ENCODE measurements at regions not wholly inside any gene's neighbourhood (a gene's known extent, or its start where the extent isn't known, plus 50 kb on each side); places are given as distances from the start of the nearest gene placed in this dataset.

DNA sequence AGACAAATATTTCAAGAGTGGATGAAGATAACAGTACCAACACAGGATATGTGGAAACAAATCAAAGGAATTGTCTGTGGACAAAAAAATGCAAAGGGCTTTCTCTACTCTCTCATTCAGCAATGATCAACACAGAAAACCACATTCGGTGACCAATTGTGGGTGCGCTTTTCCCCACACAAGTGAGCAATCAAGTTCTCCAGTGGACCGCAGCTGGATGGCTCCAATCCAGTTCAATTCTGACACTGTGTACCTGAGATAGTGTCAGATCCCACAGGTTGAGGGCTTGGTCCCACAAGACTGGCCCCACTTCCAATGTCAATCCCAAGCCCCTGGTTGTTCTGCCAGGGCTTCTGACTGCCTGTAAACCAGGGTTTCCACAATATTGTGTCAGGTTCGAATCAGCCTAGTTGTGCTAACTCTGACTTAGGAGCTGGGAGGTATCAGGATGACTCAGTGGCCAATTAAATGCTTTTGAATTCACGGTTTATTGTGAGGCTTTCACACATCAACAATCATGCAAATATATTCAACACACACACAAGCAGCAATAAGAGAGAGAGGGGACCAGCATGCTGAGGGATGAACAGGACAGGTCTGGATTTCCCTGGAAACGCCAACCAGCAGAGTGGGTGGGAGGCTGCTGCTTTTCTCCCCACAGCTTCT, 87.0 kb upstream of the BTG3 start:
- TF ChIP-seq, protein P1, sequence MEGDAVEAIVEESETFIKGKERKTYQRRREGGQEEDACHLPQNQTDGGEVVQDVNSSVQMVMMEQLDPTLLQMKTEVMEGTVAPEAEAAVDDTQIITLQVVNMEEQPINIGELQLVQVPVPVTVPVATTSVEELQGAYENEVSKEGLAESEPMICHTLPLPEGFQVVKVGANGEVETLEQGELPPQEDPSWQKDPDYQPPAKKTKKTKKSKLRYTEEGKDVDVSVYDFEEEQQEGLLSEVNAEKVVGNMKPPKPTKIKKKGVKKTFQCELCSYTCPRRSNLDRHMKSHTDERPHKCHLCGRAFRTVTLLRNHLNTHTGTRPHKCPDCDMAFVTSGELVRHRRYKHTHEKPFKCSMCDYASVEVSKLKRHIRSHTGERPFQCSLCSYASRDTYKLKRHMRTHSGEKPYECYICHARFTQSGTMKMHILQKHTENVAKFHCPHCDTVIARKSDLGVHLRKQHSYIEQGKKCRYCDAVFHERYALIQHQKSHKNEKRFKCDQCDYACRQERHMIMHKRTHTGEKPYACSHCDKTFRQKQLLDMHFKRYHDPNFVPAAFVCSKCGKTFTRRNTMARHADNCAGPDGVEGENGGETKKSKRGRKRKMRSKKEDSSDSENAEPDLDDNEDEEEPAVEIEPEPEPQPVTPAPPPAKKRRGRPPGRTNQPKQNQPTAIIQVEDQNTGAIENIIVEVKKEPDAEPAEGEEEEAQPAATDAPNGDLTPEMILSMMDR (IDR thresholded peaks at IDR 0.05; ENCODE audit: low read length), result no peak
- TF ChIP-seq EZH2 (optimal IDR thresholded peaks at IDR 0.05; ENCODE audit: low read depth, low read length) (no peak), EZH2phosphoT487 (IDR thresholded peaks at IDR 0.05; ENCODE audit: low read length) (no peak)
